ENCODE measurements at regions not wholly inside any gene's neighbourhood (a gene's known extent, or its start where the extent isn't known, plus 50 kb on each side); places are given as distances from the start of the nearest gene placed in this dataset.

DNA sequence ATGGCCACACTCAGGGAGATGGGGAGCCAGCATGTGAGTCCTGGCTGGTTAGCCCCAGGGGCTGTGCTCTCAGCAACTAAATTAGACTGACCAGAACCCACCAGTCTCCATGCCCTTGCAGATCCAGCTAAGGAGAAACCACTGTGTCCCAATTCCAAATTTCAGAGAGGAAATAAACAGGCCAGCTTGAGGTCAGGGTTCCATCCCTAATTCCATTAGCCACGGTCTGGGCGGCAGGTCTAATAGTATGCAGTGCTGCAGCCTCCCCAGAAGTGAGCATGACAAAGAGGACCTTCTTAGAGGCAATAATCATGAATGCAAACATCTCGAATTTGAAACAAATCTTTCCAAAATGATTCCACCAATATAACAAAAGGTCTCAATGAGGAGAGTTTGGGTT lies 671.2 kb downstream of the BCL11A start:
- no peak for TF ChIP-seq SNAI2 (CRISPR knock-in tag; IDR thresholded peaks at IDR 0.05)
- TF ChIP-seq CREB5 (CRISPR knock-in tag; IDR thresholded peaks at IDR 0.05; ENCODE audit: low read depth) = no peak
- no peak for TF ChIP-seq RARB (CRISPR knock-in tag; IDR thresholded peaks at IDR 0.05)
- TF ChIP-seq ZFP30 (CRISPR knock-in tag; IDR thresholded peaks at IDR 0.05) = no peak
- no peak for TF ChIP-seq ZC3H10 (CRISPR knock-in tag; IDR thresholded peaks at IDR 0.05)
- no peak for TF ChIP-seq CSDC2 (CRISPR knock-in tag; IDR thresholded peaks at IDR 0.05)
- TF ChIP-seq ARNTL (CRISPR knock-in tag; IDR thresholded peaks at IDR 0.05; ENCODE audit: borderline replicate concordance, low read depth) = no peak
- no peak for TF ChIP-seq ISL1 (CRISPR knock-in tag; IDR thresholded peaks at IDR 0.05)
- TF ChIP-seq POU6F1 (CRISPR knock-in tag; IDR thresholded peaks at IDR 0.05; ENCODE audit: borderline replicate concordance, low read depth) = no peak
- TF ChIP-seq ZNF70 (CRISPR knock-in tag; IDR thresholded peaks at IDR 0.05) = no peak
- no peak for TF ChIP-seq ESRRG (CRISPR knock-in tag; IDR thresholded peaks at IDR 0.05)
